GM12865 (cell line): ENCODE measurements at regions not wholly inside any gene's neighbourhood (a gene's known extent, or its start where the extent isn't known, plus 50 kb on each side); places are given as distances from the start of the nearest gene placed in this dataset.

Experiments
- DNase-seq: peaks from one replicate; pipeline ENCODE4 v3.0.0; 2010; ENCODE audit warnings: low read depth
- H3K4me3 ChIP-seq: 2 replicates; pipeline ENCODE4 v1.5.1; 2011; ENCODE audit warnings: mild to moderate bottlenecking, low read depth, low read length, control low read depth
- CTCF ChIP-seq: IDR thresholded peaks from 2 replicates; pipeline ENCODE4 v1.5.1; 2011; ENCODE audit warnings: low read length, control low read depth, low read depth, inconsistent platforms; ENCODE audit not compliant: insufficient read depth; ENCODE audit errors: missing control alignments

DNA sequence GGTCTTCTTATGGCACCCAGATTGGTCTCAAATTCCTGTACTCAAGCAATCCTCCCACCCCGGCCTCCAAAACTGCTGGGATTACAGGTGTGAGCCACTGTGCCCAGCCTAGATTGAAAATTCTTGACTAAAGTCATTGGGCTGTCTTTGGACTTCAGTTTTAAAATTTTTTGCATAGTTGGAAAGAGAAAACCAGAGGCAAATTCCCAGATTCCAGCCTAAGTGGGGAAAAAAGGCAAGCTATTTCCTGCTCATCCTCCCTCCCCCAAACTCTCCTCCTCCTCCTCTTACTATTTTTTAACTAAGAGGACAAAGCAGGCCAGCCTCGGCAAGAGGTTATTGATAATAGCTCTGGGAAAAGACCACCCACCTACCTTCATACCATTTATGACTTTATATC, 78.6 kb upstream of the CLMP start:
- no peak for TF ChIP-seq CTCF
- DNase-seq, result no peak
- no peak overlapping the region for H3K4me3 ChIP-seq

- no peak overlapping the region for H3K4me3 ChIP-seq
- no peak for DNase-seq
- TF ChIP-seq CTCF, result no peak
Observed at GRCh38 chr11:123272565-123272964, 77.5 kb upstream of the CLMP start.

DNA sequence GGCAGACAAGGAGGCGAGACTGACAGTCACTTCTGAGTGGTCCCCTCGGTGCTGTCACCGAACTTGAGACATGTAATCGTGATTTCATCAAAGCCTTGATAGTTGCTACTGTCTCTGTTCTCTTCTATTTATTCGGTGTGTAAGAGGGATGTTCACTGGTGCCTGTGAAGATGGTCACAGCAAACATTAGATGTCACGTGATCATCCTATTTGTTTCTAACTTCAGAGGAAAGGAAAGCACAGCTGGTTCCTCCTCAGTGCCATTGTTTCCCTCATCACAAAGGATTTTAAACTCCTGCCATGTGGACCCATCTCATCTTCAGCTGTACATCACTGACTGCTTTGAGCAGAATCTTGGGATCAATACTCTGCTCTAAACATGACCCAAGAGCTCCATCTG, 73.1 kb upstream of the CLMP start:
- DNase-seq, result no peak
- no peak for TF ChIP-seq CTCF
- no peak overlapping the region for H3K4me3 ChIP-seq

DNA sequence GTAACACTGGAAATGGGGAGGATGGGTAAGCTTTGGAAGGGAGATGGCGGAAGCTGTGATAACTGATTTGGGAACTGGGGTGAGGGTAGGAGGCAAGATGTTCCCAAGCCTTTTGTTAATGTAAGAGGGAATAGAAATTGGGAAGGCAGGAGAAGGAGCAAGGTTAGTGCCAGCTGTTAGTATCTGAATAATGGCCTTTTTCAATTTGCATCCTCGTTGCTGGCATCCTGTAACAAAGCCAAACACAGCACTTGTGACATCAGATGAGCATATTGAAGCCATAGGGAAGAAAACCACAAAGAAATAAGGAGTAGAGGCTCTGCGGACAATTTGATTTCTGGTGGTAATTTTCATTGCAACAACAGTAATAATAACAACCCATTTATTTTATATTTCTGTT, 70.9 kb upstream of the CLMP start:
- H3K4me3 ChIP-seq, result no peak overlapping the region
- TF ChIP-seq CTCF, result no peak
- no peak for DNase-seq

DNA sequence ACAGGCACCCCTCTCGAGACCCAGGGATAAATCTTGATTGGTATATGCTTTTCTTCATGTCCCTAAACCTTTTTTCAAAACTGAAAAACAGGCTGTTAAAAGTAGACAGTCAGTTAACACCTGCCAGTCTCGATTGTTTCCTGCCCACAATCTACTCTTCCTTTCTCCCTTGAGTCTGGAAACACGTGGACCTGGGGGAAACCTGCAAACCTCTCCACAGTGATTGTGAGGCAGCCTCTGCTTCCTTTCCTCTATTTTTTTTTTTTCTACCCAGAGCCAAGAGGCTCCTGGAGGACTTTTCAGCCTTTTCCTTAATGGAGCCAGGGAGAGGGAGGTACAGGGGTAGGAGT, 69.4 kb upstream of the CLMP start:
- TF ChIP-seq CTCF, result no peak
- DNase-seq, result peak; percentile 44
- no peak overlapping the region for H3K4me3 ChIP-seq

DNA sequence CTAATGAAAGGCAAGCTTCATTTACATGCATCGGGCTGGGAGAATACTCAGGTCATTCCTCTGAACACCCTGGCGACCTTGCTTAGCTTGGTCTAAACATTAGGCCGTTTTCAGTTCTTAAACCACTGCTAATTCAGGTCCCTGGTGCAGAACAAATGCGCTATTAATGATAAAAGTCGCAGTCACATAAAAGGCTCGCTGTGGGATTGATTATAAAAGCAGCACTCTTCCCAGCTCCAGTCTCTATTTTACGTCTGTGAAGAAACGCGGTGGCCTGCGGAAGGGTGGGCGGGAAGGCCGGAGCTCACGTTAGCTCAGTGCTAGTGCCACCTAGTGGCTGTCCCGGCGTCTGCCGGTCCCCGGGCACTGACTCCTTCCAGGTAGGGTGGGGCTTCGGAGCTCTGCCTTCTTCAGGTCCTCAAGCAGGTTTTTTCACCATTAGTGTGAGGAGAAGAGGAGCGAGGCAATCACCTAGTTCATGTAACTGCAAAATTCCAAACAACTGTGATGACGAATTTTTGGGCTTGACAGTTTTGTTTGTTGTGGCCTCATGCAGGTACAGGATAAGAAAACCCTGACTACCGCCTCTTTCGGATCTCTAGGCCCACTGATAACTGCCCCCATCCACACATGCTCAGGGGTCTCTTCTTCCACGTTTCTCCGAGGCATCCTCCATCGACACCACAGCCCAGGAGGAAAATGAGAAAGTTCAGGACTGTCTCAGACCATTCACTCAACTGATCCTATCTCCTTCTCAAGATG, 66.5 kb upstream of the CLMP start:
- H3K4me3 ChIP-seq, result no peak overlapping the region
- DNase-seq, result peak; percentile 74
- peak; percentile 80 for TF ChIP-seq CTCF
